GM12878 (cell line): ENCODE measurements at regions not wholly inside any gene's neighbourhood (a gene's known extent, or its start where the extent isn't known, plus 50 kb on each side); places are given as distances from the start of the nearest gene placed in this dataset.

ENCODE experiments used
- ATAC-seq: fragments of 200-7000 bp; cut with Tn5 transposase; 3 replicates; pipeline ENCODE4 v1.9.1; 2020; ENCODE audit warnings: mild to moderate bottlenecking, moderate library complexity
- BruUV-seq: library from RNA; stranded (reverse); fragments of 400-500 nt; replicated peaks from 2 replicates; lab custom pipeline; 2021; lab: Mats Ljungman, UMichigan
- CTCF ChIA-PET: fragments of 300-600 bp; sonication (Branson Sonifier 250); formaldehyde crosslinking; extraction: SDS; loops from one replicate; lab custom pipeline; 2021; ENCODE audit warnings: inconsistent platforms; lab: Yijun Ruan, JAX
- POLR2A ChIA-PET: fragments of 350-600 bp; formaldehyde crosslinking; extraction: SDS; loops from one replicate; lab custom pipeline; 2021; ENCODE audit warnings: inconsistent platforms; lab: Charles Lee
- RAD21 ChIA-PET: fragments of 300-600 bp; sonication (Branson Sonifier 250); formaldehyde crosslinking; loops from one replicate; lab custom pipeline; 2023; ENCODE audit warnings: antibody characterized with exemption; ENCODE audit not compliant: unreplicated experiment; lab: Charles Lee
- SMC1A ChIA-PET: fragments of 300-600 bp; sonication (Branson Sonifier 250); formaldehyde crosslinking; loops from one replicate; lab custom pipeline; 2023; ENCODE audit not compliant: unreplicated experiment, uncharacterized antibody; lab: Charles Lee
- DNase-seq: peaks from one replicate; pipeline ENCODE4 v3.0.0-alpha.2; 2011; ENCODE audit warnings: low read depth, low spot score
- FAIRE-seq: peaks from 3 replicates; lab custom pipeline; 2011; peaks lifted over from hg19 to GRCh38; lab: Jason Lieb, UNC
- H2AFZ ChIP-seq: 2 replicates; pipeline ENCODE4 v1.6.0; 2011; ENCODE audit warnings: low read depth, low read length, control low read depth; ENCODE audit not compliant: control insufficient read depth
- H3K27ac ChIP-seq: 2 replicates; pipeline ENCODE4 v1.5.1; 2011; ENCODE audit warnings: control low read depth; ENCODE audit not compliant: control insufficient read depth, insufficient read depth
- H3K27me3 ChIP-seq, 2 experiments: replicated peaks in 1 of 2; 2 replicates each; pipeline versions ENCODE4 v1.6.0 to v1.6.1; 2011; ENCODE audit warnings: low read length in 1 of 2; ENCODE audit not compliant: control insufficient read depth in 2 of 2, insufficient read depth in 2 of 2
- H3K36me3 ChIP-seq, 2 experiments: 2 replicates each; pipeline ENCODE4 v1.5.1; 2011; ENCODE audit warnings: low read length in 1 of 2; ENCODE audit not compliant: control insufficient read depth in 2 of 2, insufficient read depth in 2 of 2
- H3K4me1 ChIP-seq: 2 replicates; pipeline ENCODE4 v1.6.1; 2011; ENCODE audit warnings: mild to moderate bottlenecking, low read length, moderate library complexity, mixed read lengths; ENCODE audit not compliant: control insufficient read depth, insufficient read depth
- H3K4me2 ChIP-seq: 2 replicates; pipeline ENCODE4 v1.6.0; 2011; ENCODE audit warnings: control low read depth; ENCODE audit not compliant: control insufficient read depth, insufficient read depth
- H3K4me3 ChIP-seq: fragments of 200-600 bp; sonication (generic); 2 replicates; pipeline ENCODE4 v1.5.1; 2016
- H3K79me2 ChIP-seq: 2 replicates; pipeline ENCODE4 v1.6.0; 2011; ENCODE audit warnings: low read length; ENCODE audit not compliant: control insufficient read depth, insufficient read depth
- H3K9ac ChIP-seq: 2 replicates; pipeline ENCODE4 v1.8.0; 2011; ENCODE audit warnings: low read length, control low read depth, mixed read lengths; ENCODE audit not compliant: control insufficient read depth, insufficient read depth
- H3K9me3 ChIP-seq: replicated peaks from 3 replicates; pipeline ENCODE4 v1.5.1; 2011; ENCODE audit warnings: mild to moderate bottlenecking, low read length; ENCODE audit not compliant: control insufficient read depth, insufficient read depth
- H4K20me1 ChIP-seq: 2 replicates; pipeline ENCODE4 v1.6.0; 2011; ENCODE audit not compliant: control insufficient read depth, insufficient read depth
- ATF7 ChIP-seq: fragments of 450-650 bp; IDR thresholded peaks from 2 replicates; pipeline ENCODE4 v1.6.1; 2016; ENCODE audit warnings: low read depth, mild to moderate bottlenecking
- GATAD2B ChIP-seq: fragments of 450-650 bp; conservative IDR thresholded peaks from 2 replicates; pipeline ENCODE4 v1.6.1; 2017; ENCODE audit warnings: low read depth, mild to moderate bottlenecking, moderate library complexity
- HDAC6 ChIP-seq: fragments of 200-600 bp; sonication (generic); IDR thresholded peaks from one replicate; pipeline ENCODE4 v1.8.0; 2017; ENCODE audit warnings: antibody characterized with exemption; ENCODE audit not compliant: unreplicated experiment
- JUNB ChIP-seq: IDR thresholded peaks from 2 replicates; pipeline ENCODE4 v1.6.1; 2016; ENCODE audit warnings: antibody characterized with exemption, mild to moderate bottlenecking
- MTA2 ChIP-seq: fragments of 450-650 bp; IDR thresholded peaks from 2 replicates; pipeline ENCODE4 v1.6.1; 2016; ENCODE audit warnings: low read depth, mild to moderate bottlenecking, moderate library complexity
- NFYB ChIP-seq: IDR thresholded peaks from 2 replicates; pipeline ENCODE4 v1.6.1; 2011; ENCODE audit warnings: low read depth, mild to moderate bottlenecking, low read length, improper control_type of control experiment, moderate library complexity; ENCODE audit not compliant: insufficient read depth
- RAD51 ChIP-seq: fragments of 450-650 bp; IDR thresholded peaks from 2 replicates; pipeline ENCODE4 v1.6.1; 2016; ENCODE audit warnings: moderate library complexity, mild to moderate bottlenecking, inconsistent platforms
- SIX5 ChIP-seq: IDR thresholded peaks from 2 replicates; pipeline ENCODE4 v1.6.1; 2011; ENCODE audit warnings: mild to moderate bottlenecking, low read depth, low read length, moderate library complexity; ENCODE audit not compliant: severe bottlenecking
- SMAD1 ChIP-seq: fragments of 450-650 bp; IDR thresholded peaks from 2 replicates; pipeline ENCODE4 v1.6.1; 2018; ENCODE audit warnings: mild to moderate bottlenecking, low read depth; ENCODE audit not compliant: partially characterized antibody
- SMARCA5 ChIP-seq: fragments of 450-650 bp; IDR thresholded peaks from 2 replicates; pipeline ENCODE4 v1.6.1; 2017; ENCODE audit warnings: mild to moderate bottlenecking
- STAT3 ChIP-seq: IDR thresholded peaks from 2 replicates; pipeline ENCODE4 v1.6.1; 2011; ENCODE audit warnings: low read depth, low read length, improper control_type of control experiment
- TAF1 ChIP-seq: IDR thresholded peaks from 2 replicates; pipeline ENCODE4 v1.6.1; 2011; ENCODE audit warnings: mild to moderate bottlenecking, low read depth, low read length, borderline replicate concordance
- TCF7 ChIP-seq: IDR thresholded peaks from 2 replicates; pipeline ENCODE4 v1.6.1; 2014; ENCODE audit warnings: antibody characterized with exemption, borderline replicate concordance
- ZNF207 ChIP-seq: fragments of 450-650 bp; IDR thresholded peaks from 2 replicates; pipeline ENCODE4 v1.6.1; 2014; ENCODE audit warnings: antibody characterized with exemption, mild to moderate bottlenecking, borderline replicate concordance
- WGBS: methylation state at CpG from one replicate; pipeline ENCODE4 v1.1.6; 2016; ENCODE audit warnings: low lambda C conversion rate; ENCODE audit not compliant: insufficient replicate concordance, insufficient coverage; ENCODE audit errors: missing lambda C conversion rate; 5-methylcytosine and 5-hydroxymethylcytosine counted together
- in situ Hi-C: fragments of 300-500 bp; cut with MboI; formaldehyde crosslinking; loops from 9 replicates; pipeline ENCODE4 v1.14.3; 2018; ENCODE audit warnings: mixed read lengths
- intact Hi-C: fragments of 100-400 bp; cut with micrococcal nuclease; formaldehyde crosslinking; loops from one replicate; pipeline ENCODE4 v1.14.2; 2022; ENCODE audit not compliant: unreplicated experiment
- TF ChIP-seq, protein P1 (sequence below): IDR thresholded peaks from 2 replicates; pipeline ENCODE4 v1.6.1; 2012; ENCODE audit warnings: low read depth, low read length, improper control_type of control experiment
- TF ChIP-seq, protein P2 (sequence below): fragments of 450-650 bp; IDR thresholded peaks from 2 replicates; pipeline ENCODE4 v1.6.1; 2014; ENCODE audit warnings: mild to moderate bottlenecking

DNA sequence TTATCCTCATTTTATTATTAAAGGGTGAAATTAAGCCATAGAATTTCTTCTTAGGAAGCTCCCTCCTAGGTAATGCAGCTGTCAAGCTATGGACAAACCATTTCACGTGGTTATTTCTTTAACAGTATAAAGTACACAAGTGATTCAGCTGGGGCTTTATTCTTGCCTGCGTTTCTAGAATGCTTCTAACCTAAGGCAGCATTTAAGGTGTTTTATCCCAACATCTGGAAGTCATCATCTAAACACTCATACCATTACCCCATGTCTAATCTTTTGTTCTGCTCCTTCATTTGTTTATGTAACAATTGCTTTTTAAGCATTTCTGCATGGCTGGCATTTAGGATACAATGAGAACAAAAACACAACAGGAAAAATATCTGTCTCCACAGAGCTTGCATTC is 829.2 kb upstream of the ADAMTS5 start:
- H3K4me1 ChIP-seq, result no peaks in the 10 kb centered on the region
- RAD21 ChIA-PET, result no interaction called here
- no TSS peak for BruUV-seq
- ATAC-seq (no peak), FAIRE-seq (no peak), DNase-seq (no peak)
- no peak overlapping the region for H3K4me2 ChIP-seq
- no peaks in the 10 kb centered on the region for H3K79me2 ChIP-seq
- CTCF ChIA-PET, result no interaction called here
- no peaks in the 10 kb centered on the region for H3K9me3 ChIP-seq
- SMC1A ChIA-PET, result interaction anchor here (1.4 kb wide), 1 partner anchor 10 kb away, joined by 3 read pairs; no protein-coding TSS in a partner anchor
- no peaks in the 10 kb centered on the region for H4K20me1 ChIP-seq
- no peaks in the 10 kb centered on the region for H3K36me3 ChIP-seq
- H3K27me3 ChIP-seq, result no peaks in the 10 kb centered on the region
- no peak overlapping the region for H3K9ac ChIP-seq
- no peak overlapping the region for H3K4me3 ChIP-seq
- no peak overlapping the region for H3K27ac ChIP-seq
- WGBS, result 0% methylated on average over 2 of the region's 2 CpGs
- TF ChIP-seq ZNF207 (no peak), GATAD2B (no peak), ATF7 (no peak), SIX5 (no peak), JUNB (no peak), TCF7 (no peak), MTA2 (no peak), SMAD1 (no peak), TAF1 (no peak), HDAC6 (no peak), NFYB (no peak), RAD51 (no peak), STAT3 (no peak), SMARCA5 (no peak)
- TF ChIP-seq, protein P1, sequence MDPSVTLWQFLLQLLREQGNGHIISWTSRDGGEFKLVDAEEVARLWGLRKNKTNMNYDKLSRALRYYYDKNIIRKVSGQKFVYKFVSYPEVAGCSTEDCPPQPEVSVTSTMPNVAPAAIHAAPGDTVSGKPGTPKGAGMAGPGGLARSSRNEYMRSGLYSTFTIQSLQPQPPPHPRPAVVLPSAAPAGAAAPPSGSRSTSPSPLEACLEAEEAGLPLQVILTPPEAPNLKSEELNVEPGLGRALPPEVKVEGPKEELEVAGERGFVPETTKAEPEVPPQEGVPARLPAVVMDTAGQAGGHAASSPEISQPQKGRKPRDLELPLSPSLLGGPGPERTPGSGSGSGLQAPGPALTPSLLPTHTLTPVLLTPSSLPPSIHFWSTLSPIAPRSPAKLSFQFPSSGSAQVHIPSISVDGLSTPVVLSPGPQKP, result no peak
- TF ChIP-seq, protein P2, sequence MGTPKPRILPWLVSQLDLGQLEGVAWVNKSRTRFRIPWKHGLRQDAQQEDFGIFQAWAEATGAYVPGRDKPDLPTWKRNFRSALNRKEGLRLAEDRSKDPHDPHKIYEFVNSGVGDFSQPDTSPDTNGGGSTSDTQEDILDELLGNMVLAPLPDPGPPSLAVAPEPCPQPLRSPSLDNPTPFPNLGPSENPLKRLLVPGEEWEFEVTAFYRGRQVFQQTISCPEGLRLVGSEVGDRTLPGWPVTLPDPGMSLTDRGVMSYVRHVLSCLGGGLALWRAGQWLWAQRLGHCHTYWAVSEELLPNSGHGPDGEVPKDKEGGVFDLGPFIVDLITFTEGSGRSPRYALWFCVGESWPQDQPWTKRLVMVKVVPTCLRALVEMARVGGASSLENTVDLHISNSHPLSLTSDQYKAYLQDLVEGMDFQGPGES, result no peak
- no peak overlapping the region for H2AFZ ChIP-seq
- POLR2A ChIA-PET, result no interaction called here
- intact Hi-C loops, result no loop called here
- in situ Hi-C loops, result no loop called here
